HEK293 (cell line): ENCODE measurements at regions not wholly inside any gene's neighbourhood (a gene's known extent, or its start where the extent isn't known, plus 50 kb on each side); places are given as distances from the start of the nearest gene placed in this dataset.

ENCODE experiments used
- CTCF ChIA-PET: fragments of 350-600 bp; formaldehyde crosslinking; extraction: SDS; loops from one replicate; lab custom pipeline; 2021; ENCODE audit warnings: antibody characterized with exemption; lab: Yijun Ruan, JAX
- POLR2A ChIA-PET: fragments of 300-600 bp; formaldehyde crosslinking; extraction: SDS; loops from one replicate; lab custom pipeline; 2020; ENCODE audit warnings: antibody characterized with exemption, inconsistent platforms; lab: Yijun Ruan, JAX
- H3K27ac ChIP-seq: fragments of 200-500 bp; sonication (Bioruptor generic); 2 replicates; pipeline ENCODE4 v1.5.1; 2014; ENCODE audit warnings: low read depth, low read length, control low read depth, inconsistent platforms; ENCODE audit errors: extremely low read depth
- H3K36me3 ChIP-seq, 2 experiments: fragments of 200-500 bp in 1 of 2; sonication (Bioruptor generic) in 1 of 2; 1 replicate in 1 of 2; 2 replicates in 1 of 2; pipeline ENCODE4 v1.5.1; 2014 to 2017; ENCODE audit warnings: inconsistent platforms in 2 of 2, low read length in 2 of 2; ENCODE audit not compliant: control insufficient read depth in 2 of 2, insufficient read depth in 1 of 2
- H3K4me1 ChIP-seq: fragments of 200-500 bp; sonication (Bioruptor generic); 2 replicates; pipeline ENCODE4 v1.5.1; 2014; ENCODE audit warnings: mild to moderate bottlenecking, low read length, inconsistent platforms; ENCODE audit not compliant: control insufficient read depth, insufficient read depth
- H3K4me3 ChIP-seq: 2 replicates; pipeline ENCODE4 v1.5.1; 2011; ENCODE audit warnings: low read depth, mild to moderate bottlenecking, control low read depth, low read length, moderate library complexity
- H3K9me3 ChIP-seq: fragments of 200-500 bp; sonication (Bioruptor generic); 2 replicates; pipeline ENCODE4 v1.5.1; 2014; ENCODE audit warnings: low read depth, low read length, inconsistent platforms; ENCODE audit not compliant: control insufficient read depth, insufficient read depth
- GLI2 ChIP-seq: fragments of 450-650 bp; formaldehyde crosslinking; IDR thresholded peaks from 2 replicates; pipeline ENCODE4; 2017; ENCODE audit warnings: missing biosample characterization, missing genetic modification characterization, low read depth, borderline replicate concordance
- INSM2 ChIP-seq: fragments of 450-650 bp; formaldehyde crosslinking; IDR thresholded peaks from 2 replicates; pipeline ENCODE4 v1.5.1; 2016; ENCODE audit warnings: missing biosample characterization, missing genetic modification characterization
- KLF10 ChIP-seq: fragments of 450-650 bp; IDR thresholded peaks from 2 replicates; pipeline ENCODE4 v1.5.1; 2018; ENCODE audit warnings: missing biosample characterization, mild to moderate bottlenecking, missing genetic modification characterization
- PRDM2 ChIP-seq: fragments of 450-650 bp; formaldehyde crosslinking; IDR thresholded peaks from 2 replicates; pipeline ENCODE4 v1.5.1; 2016; ENCODE audit warnings: missing biosample characterization, missing genetic modification characterization, borderline replicate concordance
- PRDM4 ChIP-seq: fragments of 450-650 bp; formaldehyde crosslinking; IDR thresholded peaks from 2 replicates; pipeline ENCODE4 v1.5.1; 2017; ENCODE audit warnings: missing biosample characterization, missing genetic modification characterization
- RBAK ChIP-seq: fragments of 450-650 bp; formaldehyde crosslinking; IDR thresholded peaks from 2 replicates; pipeline ENCODE4 v1.5.1; 2016; ENCODE audit warnings: missing biosample characterization, missing genetic modification characterization
- REPIN1 ChIP-seq: fragments of 450-650 bp; formaldehyde crosslinking; IDR thresholded peaks from 2 replicates; pipeline ENCODE4 v1.5.1; 2017; ENCODE audit warnings: missing biosample characterization, missing genetic modification characterization, low read depth
- REST ChIP-seq: fragments of 450-650 bp; formaldehyde crosslinking; IDR thresholded peaks from 2 replicates; pipeline ENCODE4 v1.5.1; 2016; ENCODE audit warnings: missing biosample characterization, missing genetic modification characterization
- TRIM28 ChIP-seq: IDR thresholded peaks from 2 replicates; pipeline ENCODE4 v1.6.1; 2011; ENCODE audit warnings: low read length, control low read depth, borderline replicate concordance
- ZBTB44 ChIP-seq: fragments of 450-650 bp; IDR thresholded peaks from 2 replicates; pipeline ENCODE4 v1.5.1; 2018; ENCODE audit warnings: missing biosample characterization, mild to moderate bottlenecking, missing genetic modification characterization
- ZBTB6 ChIP-seq: fragments of 450-650 bp; formaldehyde crosslinking; IDR thresholded peaks from 2 replicates; pipeline ENCODE4 v1.5.1; 2017; ENCODE audit warnings: missing biosample characterization, missing genetic modification characterization
- ZNF335 ChIP-seq: fragments of 450-650 bp; formaldehyde crosslinking; conservative IDR thresholded peaks from 2 replicates; pipeline ENCODE4 v1.5.1; 2016; ENCODE audit warnings: missing biosample characterization, missing genetic modification characterization
- ZNF580 ChIP-seq: fragments of 450-650 bp; formaldehyde crosslinking; IDR thresholded peaks from 2 replicates; pipeline ENCODE4 v1.5.1; 2016; ENCODE audit warnings: missing biosample characterization, missing genetic modification characterization
- ZNF596 ChIP-seq: fragments of 450-650 bp; IDR thresholded peaks from 2 replicates; pipeline ENCODE4 v1.5.0; 2018; ENCODE audit warnings: missing biosample characterization, mild to moderate bottlenecking, missing genetic modification characterization, moderate library complexity
- ZNF664 ChIP-seq: fragments of 450-650 bp; formaldehyde crosslinking; IDR thresholded peaks from 2 replicates; pipeline ENCODE4 v1.5.1; 2016; ENCODE audit warnings: missing biosample characterization, missing genetic modification characterization
- ZSCAN5A ChIP-seq: fragments of 450-650 bp; formaldehyde crosslinking; IDR thresholded peaks from 2 replicates; pipeline ENCODE4 v1.5.1; 2016; ENCODE audit warnings: missing biosample characterization, missing genetic modification characterization

- TF ChIP-seq PRDM2 (tag by site-specific recombination): no peak
Measured at GRCh38 chr5:35356725-35357124, 126.4 kb upstream of the PRLR start (continued).

GRCh38 chr5:35354751-35355150 is 124.5 kb upstream of the PRLR start:
- H3K36me3 ChIP-seq: no peaks in the 10 kb centered on the region
- ChIA-PET CTCF (no interaction called here), POLR2A (no interaction called here)
- no peak overlapping the region for H3K27ac ChIP-seq
- H3K4me3 ChIP-seq: no peak overlapping the region
- H3K4me1 ChIP-seq: no peaks in the 10 kb centered on the region
- no peaks in the 10 kb centered on the region for H3K9me3 ChIP-seq
- TF ChIP-seq INSM2 (tag by site-specific recombination) (no peak), ZBTB44 (tag by site-specific recombination) (no peak), ZSCAN5A (no peak), RBAK (no peak), REPIN1 (tag by site-specific recombination) (no peak), KLF10 (no peak), PRDM4 (tag by site-specific recombination) (no peak), ZNF580 (no peak), REST (tag by site-specific recombination) (no peak), TRIM28 (no peak), GLI2 (no peak), ZNF335 (tag by site-specific recombination) (no peak), ZBTB6 (no peak), ZNF664 (tag by site-specific recombination) (no peak), ZNF596 (tag by site-specific recombination) (no peak)
